ENCODE measurements at regions not wholly inside any gene's neighbourhood (a gene's known extent, or its start where the extent isn't known, plus 50 kb on each side); places are given as distances from the start of the nearest gene placed in this dataset.

DNA sequence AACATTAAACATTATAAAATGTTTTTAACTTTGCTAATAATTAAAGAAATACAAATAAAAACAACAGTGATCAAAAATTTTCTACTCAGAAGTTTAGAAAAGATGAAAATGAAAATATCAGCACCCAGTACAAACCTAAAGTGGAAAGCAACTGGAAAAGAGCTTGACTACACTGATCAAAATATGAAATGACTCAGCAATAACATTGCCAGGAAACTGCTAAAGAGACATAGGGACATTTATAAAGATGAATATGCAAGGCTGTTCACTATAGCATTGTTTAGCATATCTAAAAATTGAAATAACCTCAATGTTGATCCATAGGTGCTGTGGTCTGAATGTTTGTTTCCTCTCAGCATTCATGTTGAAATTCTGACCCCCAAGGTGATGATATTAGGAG lies 88.5 kb upstream of the NOCT start:
- FAIRE-seq (no peak), DNase-seq (ENCODE audit: low read depth, low spot score) (peak; percentile 21)
- intact Hi-C loops (cut with micrococcal nuclease) (no loop called here), dilution Hi-C loops (cut with MboI; ENCODE audit: extremely low pct_ligation_motif_present, low sequenced_read_pairs) (no loop called here)
- Histone ChIP-seq H2AFZ (ENCODE audit: low read depth, low read length) (no peak overlapping the region), H3K27me3 (ENCODE audit: control insufficient read depth in 2 of 2, insufficient read depth in 2 of 2, low read length in 2 of 2) (no peaks in the 10 kb centered on the region), H3K4me1 (ENCODE audit: control insufficient read depth, extremely low read depth, insufficient read depth, low read length) (peaks cover 4% of the 10 kb centered on the region), H3K27ac (ENCODE audit: insufficient read depth, low read depth, low read length) (no peak overlapping the region), H3K4me3 (replicated peaks in 1 of 3; ENCODE audit: insufficient read depth in 1 of 3, low read depth in 1 of 3, low read length in 3 of 3) (no peak overlapping the region), H3K36me3 (ENCODE audit: control insufficient read depth in 2 of 2, extremely low read depth in 1 of 2, insufficient read depth in 2 of 2, low read length in 2 of 2) (no peaks in the 10 kb centered on the region), H3K4me2 (ENCODE audit: insufficient read depth, low read length) (no peak overlapping the region), H3K9ac (replicated peaks; ENCODE audit: extremely low read depth, insufficient read depth, low read length) (no peak overlapping the region), H3K79me2 (ENCODE audit: control insufficient read depth, insufficient read depth, low read length) (no peaks in the 10 kb centered on the region), H3K9me3 (replicated peaks; ENCODE audit: control insufficient read depth, insufficient read depth, low read length) (no peaks in the 10 kb centered on the region), H3K9me1 (replicated peaks; ENCODE audit: control insufficient read depth, extremely low read depth, insufficient read depth, low read length) (no peaks in the 10 kb centered on the region), H4K20me1 (replicated peaks; ENCODE audit: control insufficient read depth, extremely low read depth, insufficient read depth, low read length) (no peaks in the 10 kb centered on the region)
- TF ChIP-seq, protein P1, sequence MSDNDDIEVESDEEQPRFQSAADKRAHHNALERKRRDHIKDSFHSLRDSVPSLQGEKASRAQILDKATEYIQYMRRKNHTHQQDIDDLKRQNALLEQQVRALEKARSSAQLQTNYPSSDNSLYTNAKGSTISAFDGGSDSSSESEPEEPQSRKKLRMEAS (IDR thresholded peaks at IDR 0.05; ENCODE audit: insufficient read depth, insufficient read length) = no peak
- TF ChIP-seq JUN (IDR thresholded peaks at IDR 0.05; ENCODE audit: borderline replicate concordance, insufficient read depth, insufficient read length, low read depth) (no peak), FOS (IDR thresholded peaks at IDR 0.05; ENCODE audit: borderline replicate concordance, insufficient read depth, low read length) (peak; percentile 21)
- ChIA-PET CTCF (interaction anchor here (0.7 to 4.6 kb wide), 3 partner anchors 9 to 56 kb away, joined by 5 to 18 read pairs (median 6); no protein-coding TSS in a partner anchor), POLR2A (no interaction called here)
- BruUV-seq (replicated peaks) = no TSS peak

DNA sequence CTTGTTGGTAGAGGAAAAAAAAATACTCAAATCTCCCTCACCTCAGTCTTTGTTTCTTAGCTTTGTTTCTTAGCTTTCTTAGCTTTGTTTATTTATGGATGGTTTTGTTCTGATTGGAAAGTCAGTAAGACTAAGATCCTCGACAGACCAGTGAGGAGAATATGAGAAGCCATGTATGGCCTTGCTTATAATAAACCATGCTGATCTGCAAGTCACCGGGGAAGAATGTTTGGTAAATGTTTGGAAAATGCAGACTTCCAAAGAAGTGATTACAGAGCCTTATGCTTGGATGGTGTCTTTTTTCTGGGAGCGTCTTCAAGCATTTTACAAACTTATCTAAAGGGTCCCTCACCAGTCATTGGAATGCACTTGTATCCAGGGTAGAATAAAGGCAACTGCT lies 90.1 kb upstream of the NOCT start:
- no peaks in the 10 kb centered on the region for H3K9me1 ChIP-seq (replicated peaks; ENCODE audit: control insufficient read depth, extremely low read depth, insufficient read depth, low read length)
- no peaks in the 10 kb centered on the region for H4K20me1 ChIP-seq (replicated peaks; ENCODE audit: control insufficient read depth, extremely low read depth, insufficient read depth, low read length)
- no peak overlapping the region for H3K4me3 ChIP-seq (replicated peaks in 1 of 3; ENCODE audit: insufficient read depth in 1 of 3, low read depth in 1 of 3, low read length in 3 of 3)
- H3K9ac ChIP-seq (replicated peaks; ENCODE audit: extremely low read depth, insufficient read depth, low read length) = no peak overlapping the region
- no TSS peak for BruUV-seq (replicated peaks)
- H3K27me3 ChIP-seq (ENCODE audit: control insufficient read depth in 2 of 2, insufficient read depth in 2 of 2, low read length in 2 of 2) = no peaks in the 10 kb centered on the region
- H3K4me2 ChIP-seq (ENCODE audit: insufficient read depth, low read length) = no peak overlapping the region
- H3K4me1 ChIP-seq (ENCODE audit: control insufficient read depth, extremely low read depth, insufficient read depth, low read length) = peaks cover 4% of the 10 kb centered on the region
- DNase-seq (ENCODE audit: low read depth, low spot score) = no peak
- no peak overlapping the region for H3K27ac ChIP-seq (ENCODE audit: insufficient read depth, low read depth, low read length)
- dilution Hi-C loops (cut with MboI; ENCODE audit: extremely low pct_ligation_motif_present, low sequenced_read_pairs) (no loop called here), intact Hi-C loops (cut with micrococcal nuclease) (no loop called here)
- no peaks in the 10 kb centered on the region for H3K36me3 ChIP-seq (ENCODE audit: control insufficient read depth in 2 of 2, extremely low read depth in 1 of 2, insufficient read depth in 2 of 2, low read length in 2 of 2)
- FAIRE-seq = no peak
- TF ChIP-seq JUN (IDR thresholded peaks at IDR 0.05; ENCODE audit: borderline replicate concordance, insufficient read depth, insufficient read length, low read depth) (no peak), EZH2 (IDR thresholded peaks at IDR 0.05; ENCODE audit: borderline replicate concordance, low read depth, low read length, severe bottlenecking) (no peak), FOS (IDR thresholded peaks at IDR 0.05; ENCODE audit: borderline replicate concordance, insufficient read depth, low read length) (no peak), POLR2A (IDR thresholded peaks at IDR 0.05; ENCODE audit: low read depth, low read length) (no peak), POLR2AphosphoS5 (IDR thresholded peaks at IDR 0.05; ENCODE audit: insufficient read depth, low read depth, low read length) (no peak), GATA2 (IDR thresholded peaks at IDR 0.05; ENCODE audit: insufficient read depth, insufficient read length, low read depth, low read length) (no peak), MYC (IDR thresholded peaks at IDR 0.05; ENCODE audit: low read depth, low read length) (no peak)
- TF ChIP-seq, protein P2, sequence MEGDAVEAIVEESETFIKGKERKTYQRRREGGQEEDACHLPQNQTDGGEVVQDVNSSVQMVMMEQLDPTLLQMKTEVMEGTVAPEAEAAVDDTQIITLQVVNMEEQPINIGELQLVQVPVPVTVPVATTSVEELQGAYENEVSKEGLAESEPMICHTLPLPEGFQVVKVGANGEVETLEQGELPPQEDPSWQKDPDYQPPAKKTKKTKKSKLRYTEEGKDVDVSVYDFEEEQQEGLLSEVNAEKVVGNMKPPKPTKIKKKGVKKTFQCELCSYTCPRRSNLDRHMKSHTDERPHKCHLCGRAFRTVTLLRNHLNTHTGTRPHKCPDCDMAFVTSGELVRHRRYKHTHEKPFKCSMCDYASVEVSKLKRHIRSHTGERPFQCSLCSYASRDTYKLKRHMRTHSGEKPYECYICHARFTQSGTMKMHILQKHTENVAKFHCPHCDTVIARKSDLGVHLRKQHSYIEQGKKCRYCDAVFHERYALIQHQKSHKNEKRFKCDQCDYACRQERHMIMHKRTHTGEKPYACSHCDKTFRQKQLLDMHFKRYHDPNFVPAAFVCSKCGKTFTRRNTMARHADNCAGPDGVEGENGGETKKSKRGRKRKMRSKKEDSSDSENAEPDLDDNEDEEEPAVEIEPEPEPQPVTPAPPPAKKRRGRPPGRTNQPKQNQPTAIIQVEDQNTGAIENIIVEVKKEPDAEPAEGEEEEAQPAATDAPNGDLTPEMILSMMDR (IDR thresholded peaks at IDR 0.05; ENCODE audit: extremely low read depth in 1 of 2, insufficient read depth in 1 of 2, low read depth in 1 of 2, low read length in 2 of 2) = no peak
- TF ChIP-seq, protein P1 (IDR thresholded peaks at IDR 0.05; ENCODE audit: insufficient read depth, insufficient read length) = no peak
- POLR2A ChIA-PET = no interaction called here
- CTCF ChIA-PET = interaction anchor here (1.1 to 4.6 kb wide), 3 partner anchors 10 to 54 kb away, joined by 4 to 18 read pairs (median 4); no protein-coding TSS in a partner anchor
- no peaks in the 10 kb centered on the region for H3K9me3 ChIP-seq (replicated peaks; ENCODE audit: control insufficient read depth, insufficient read depth, low read length)
- H3K79me2 ChIP-seq (ENCODE audit: control insufficient read depth, insufficient read depth, low read length) = no peaks in the 10 kb centered on the region
- H2AFZ ChIP-seq (ENCODE audit: low read depth, low read length) = no peak overlapping the region
